Endodermal cell (in vitro differentiated cells): ENCODE measurements at regions not wholly inside any gene's neighbourhood (a gene's known extent, or its start where the extent isn't known, plus 50 kb on each side); places are given as distances from the start of the nearest gene placed in this dataset.

ENCODE experiments used
- DNase-seq: peaks from one replicate; pipeline ENCODE4 v3.0.0-alpha.2; 2017
- H3K27ac ChIP-seq: 2 replicates; pipeline ENCODE4 v1.5.1; 2013; ENCODE audit warnings: mild to moderate bottlenecking, low read depth, low read length, moderate library complexity
- H3K27me3 ChIP-seq: 2 replicates; pipeline ENCODE4 v1.6.1; 2013; ENCODE audit warnings: mild to moderate bottlenecking, low read length, moderate library complexity; ENCODE audit not compliant: insufficient read depth, control insufficient read depth, poor library complexity, severe bottlenecking
- H3K36me3 ChIP-seq: 2 replicates; pipeline ENCODE4 v1.7.0; 2013; ENCODE audit warnings: mild to moderate bottlenecking, low read length, moderate library complexity; ENCODE audit not compliant: control insufficient read depth, insufficient read depth
- H3K4me1 ChIP-seq: one replicate; pipeline ENCODE4 v1.7.0; 2013; ENCODE audit warnings: low read length; ENCODE audit not compliant: control insufficient read depth, insufficient read depth
- H3K4me3 ChIP-seq: 2 replicates; pipeline ENCODE4 v1.5.1; 2013; ENCODE audit warnings: mild to moderate bottlenecking, low read length, moderate library complexity
- H3K9ac ChIP-seq: 2 replicates; pipeline ENCODE4 v1.6.1; 2013; ENCODE audit warnings: mild to moderate bottlenecking, low read length, moderate library complexity; ENCODE audit not compliant: poor library complexity, severe bottlenecking; ENCODE audit errors: extremely low read depth
- H3K9me3 ChIP-seq: 2 replicates; pipeline ENCODE4 v1.6.1; 2013; ENCODE audit warnings: mild to moderate bottlenecking, low read length, moderate library complexity; ENCODE audit not compliant: control insufficient read depth
- H3K27ac Mint-ChIP-seq: 2 replicates; pipeline ENCODE4 v1.8.0; 2020; ENCODE audit warnings: mixed read lengths
- H3K27me3 Mint-ChIP-seq: 2 replicates; pipeline ENCODE4 v1.8.0; 2021; ENCODE audit warnings: mild to moderate bottlenecking, mixed read lengths; ENCODE audit not compliant: insufficient read depth
- H3K36me3 Mint-ChIP-seq: 2 replicates; pipeline ENCODE4 v1.8.0; 2020; ENCODE audit warnings: low read depth, mixed read lengths
- H3K4me1 Mint-ChIP-seq: 2 replicates; pipeline ENCODE4 v1.8.0; 2020; ENCODE audit warnings: mixed read lengths
- H3K4me3 Mint-ChIP-seq: 2 replicates; pipeline ENCODE4 v1.8.0; 2020; ENCODE audit warnings: mild to moderate bottlenecking, moderate library complexity, mixed read lengths
- H3K9me3 Mint-ChIP-seq: 2 replicates; pipeline ENCODE4 v1.8.0; 2020; ENCODE audit warnings: mild to moderate bottlenecking, mixed read lengths
- CTCF ChIP-seq: fragments of 200-600 bp; sonication (generic); conservative IDR thresholded peaks from 2 replicates; pipeline ENCODE4 v1.5.0; 2021; ENCODE audit warnings: antibody characterized with exemption, mild to moderate bottlenecking
- WGBS, 2 experiments: methylation state at CpG; one replicate each; pipeline versions ENCODE4 v1.1.5 to v1.1.7; 2013; ENCODE audit warnings: missing lambda C conversion rate in 2 of 2, mixed read lengths in 1 of 2; ENCODE audit not compliant: insufficient coverage in 1 of 2, insufficient read length in 1 of 2; 5-methylcytosine and 5-hydroxymethylcytosine counted together

DNA sequence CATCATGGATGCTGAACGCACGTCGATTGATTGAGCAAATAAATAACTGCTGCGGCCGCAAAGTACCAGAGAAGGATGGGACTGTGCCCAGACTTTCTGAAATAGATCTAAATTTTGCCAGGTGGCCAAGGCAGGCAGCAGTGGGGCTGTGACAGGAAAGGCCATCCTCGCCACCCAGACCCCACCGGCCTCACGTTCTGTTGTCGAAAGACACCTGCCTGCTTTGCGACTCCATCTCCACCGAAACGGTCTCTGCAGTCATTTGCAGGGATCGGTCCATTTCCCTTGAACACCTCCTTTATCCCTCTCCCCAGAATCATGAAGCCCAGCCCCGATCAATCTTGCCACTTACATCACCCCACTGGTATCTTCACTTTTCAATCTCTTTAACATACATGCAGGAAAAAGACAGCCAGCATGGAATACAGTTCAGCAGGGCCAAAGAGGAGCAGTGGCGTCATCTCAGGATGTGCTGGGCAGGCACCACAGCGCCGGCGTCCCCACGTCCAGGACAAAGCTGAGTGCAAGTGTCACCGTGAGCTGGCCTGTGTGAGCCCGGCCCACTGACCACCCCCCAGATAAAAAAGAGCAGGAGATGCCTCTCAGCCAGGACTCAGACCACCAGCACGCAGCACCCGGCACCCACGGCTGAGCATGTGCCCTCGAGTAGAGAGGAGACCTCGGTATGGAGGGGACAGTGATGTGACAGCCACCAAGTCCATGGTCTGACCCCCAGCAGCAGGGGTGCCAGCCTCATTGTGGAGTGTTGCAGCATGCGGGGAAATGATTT, 610.3 kb downstream of the TBC1D22A start:
- TF ChIP-seq CTCF = no peak

GRCh38 chr22:47372111-47372581, 609.7 kb downstream of the TBC1D22A start:
- Histone ChIP-seq H3K36me3 (no peaks in the 10 kb centered on the region), H3K27ac (no peak overlapping the region), H3K4me3 (no peak overlapping the region), H3K9me3 (peaks cover 60% of the 10 kb centered on the region), H3K4me1 (no peaks in the 10 kb centered on the region), H3K27me3 (no peaks in the 10 kb centered on the region), H3K9ac (no peak overlapping the region)
- Mint-ChIP-seq H3K4me3 (no peak overlapping the region), H3K27me3 (no peaks in the 10 kb centered on the region), H3K27ac (no peak overlapping the region), H3K36me3 (peaks cover 10% of the 10 kb centered on the region), H3K4me1 (no peaks in the 10 kb centered on the region), H3K9me3 (peaks cover 98% of the 10 kb centered on the region)
- peak; percentile 7 for DNase-seq
- 74 to 75% methylated on average over 12 to 15 of the region's 15 CpGs for WGBS, 2 experiments
- no peak for TF ChIP-seq CTCF

More for the DNA sequence above, 610.3 kb downstream of the TBC1D22A start:
- no peak overlapping the region for H3K4me3 Mint-ChIP-seq
- Histone ChIP-seq H3K27ac (no peak overlapping the region), H3K4me1 (no peaks in the 10 kb centered on the region), H3K36me3 (no peaks in the 10 kb centered on the region), H3K9ac (no peak overlapping the region), H3K9me3 (peaks cover 63% of the 10 kb centered on the region), H3K27me3 (no peaks in the 10 kb centered on the region), H3K4me3 (no peak overlapping the region)
- H3K27ac Mint-ChIP-seq = no peak overlapping the region
- H3K36me3 Mint-ChIP-seq = peaks cover 10% of the 10 kb centered on the region
- no peaks in the 10 kb centered on the region for H3K27me3 Mint-ChIP-seq
- WGBS, 2 experiments = 87 to 90% methylated on average over 19 to 27 of the region's 27 CpGs
- H3K9me3 Mint-ChIP-seq = peaks cover 98% of the 10 kb centered on the region
- H3K4me1 Mint-ChIP-seq = no peaks in the 10 kb centered on the region
- peak; percentile 11 for DNase-seq

GRCh38 chr22:47371263-47372090, 609.0 kb downstream of the TBC1D22A start:
- no peak for TF ChIP-seq CTCF
- Histone ChIP-seq H3K4me3 (no peak overlapping the region), H3K27ac (no peak overlapping the region), H3K36me3 (no peaks in the 10 kb centered on the region), H3K4me1 (no peaks in the 10 kb centered on the region), H3K9ac (no peak overlapping the region), H3K9me3 (peaks cover 59% of the 10 kb centered on the region), H3K27me3 (no peaks in the 10 kb centered on the region)
- peak; percentile 8 for DNase-seq
- no peak overlapping the region for H3K4me3 Mint-ChIP-seq
- H3K27me3 Mint-ChIP-seq = no peaks in the 10 kb centered on the region
- no peaks in the 10 kb centered on the region for H3K4me1 Mint-ChIP-seq
- H3K27ac Mint-ChIP-seq = no peak overlapping the region
- 68 to 70% methylated on average over 9 to 15 of the region's 15 CpGs for WGBS, 2 experiments
- H3K9me3 Mint-ChIP-seq = peaks cover 98% of the 10 kb centered on the region
- peaks cover 10% of the 10 kb centered on the region for H3K36me3 Mint-ChIP-seq
